Karpas-422 (cell line): ENCODE measurements at regions not wholly inside any gene's neighbourhood (a gene's known extent, or its start where the extent isn't known, plus 50 kb on each side); places are given as distances from the start of the nearest gene placed in this dataset.

Source experiments
- DNase-seq: peaks from one replicate; pipeline ENCODE4 v3.0.0-alpha.2; 2015
- H2AFZ ChIP-seq: fragments of 200-600 bp; sonication (generic); 2 replicates; pipeline ENCODE4 v1.6.1; 2014; ENCODE audit warnings: antibody characterized with exemption, low read length, mixed read lengths
- H3K27ac ChIP-seq: fragments of 200-600 bp; sonication (generic); 2 replicates; pipeline ENCODE4 v1.5.1; 2014; ENCODE audit warnings: mild to moderate bottlenecking, low read length, moderate library complexity
- H3K27me3 ChIP-seq: fragments of 200-600 bp; sonication (generic); 2 replicates; pipeline ENCODE4 v1.6.1; 2014; ENCODE audit warnings: low read length, mixed read lengths
- H3K36me3 ChIP-seq: fragments of 200-600 bp; sonication (generic); 2 replicates; pipeline ENCODE4 v1.6.1; 2014; ENCODE audit warnings: low read length, mixed read lengths; ENCODE audit not compliant: insufficient read depth
- H3K4me1 ChIP-seq: fragments of 200-600 bp; sonication (generic); 2 replicates; pipeline ENCODE4 v1.6.1; 2014; ENCODE audit warnings: mild to moderate bottlenecking, low read length, mixed read lengths
- H3K4me2 ChIP-seq: fragments of 200-600 bp; sonication (generic); 2 replicates; pipeline ENCODE4 v1.6.1; 2014; ENCODE audit warnings: low read length, low read depth, mild to moderate bottlenecking; ENCODE audit not compliant: poor library complexity, severe bottlenecking
- H3K4me3 ChIP-seq: fragments of 200-600 bp; sonication (generic); 2 replicates; pipeline ENCODE4 v1.5.1; 2014; ENCODE audit warnings: mild to moderate bottlenecking, antibody characterized with exemption, low read length, mixed read lengths
- H3K79me2 ChIP-seq: fragments of 200-600 bp; sonication (generic); 2 replicates; pipeline ENCODE4 v1.6.1; 2014; ENCODE audit warnings: mild to moderate bottlenecking, low read length, mixed read lengths
- H3K9ac ChIP-seq: fragments of 200-600 bp; sonication (generic); 2 replicates; pipeline ENCODE4 v1.6.0; 2014; ENCODE audit warnings: low read length
- H3K9me2 ChIP-seq: fragments of 200-600 bp; sonication (generic), shearing (Covaris generic); replicated peaks from 2 replicates; pipeline ENCODE4 v1.6.0; 2014; ENCODE audit warnings: mild to moderate bottlenecking, low read length, moderate library complexity; ENCODE audit not compliant: insufficient read depth
- H3K9me3 ChIP-seq: fragments of 300-700, 200-600 bp; sonication (generic); 2 replicates; pipeline ENCODE4 v1.6.1; 2014; ENCODE audit warnings: low read length, mixed read lengths
- H4K20me1 ChIP-seq: fragments of 200-600 bp; sonication (generic); 2 replicates; pipeline ENCODE4 v1.6.1; 2014; ENCODE audit warnings: mild to moderate bottlenecking, antibody characterized with exemption, low read length, low read depth; ENCODE audit not compliant: insufficient read depth

GRCh38 chr1:209414803-209415329 lies 168.6 kb upstream of the CAMK1G start:
- H3K4me2 ChIP-seq = no peak overlapping the region
- H2AFZ ChIP-seq = no peak overlapping the region
- H3K27ac ChIP-seq = no peak overlapping the region
- no peaks in the 10 kb centered on the region for H4K20me1 ChIP-seq
- no peak overlapping the region for H3K9ac ChIP-seq
- no peak for DNase-seq
- H3K79me2 ChIP-seq = no peaks in the 10 kb centered on the region
- no peaks in the 10 kb centered on the region for H3K9me2 ChIP-seq
- H3K9me3 ChIP-seq = no peaks in the 10 kb centered on the region
- no peaks in the 10 kb centered on the region for H3K36me3 ChIP-seq
- H3K27me3 ChIP-seq = 0 out of 2 replicates have a peak, but pooled peaks cover 2% of the 10 kb centered on the region
- no peaks in the 10 kb centered on the region for H3K4me1 ChIP-seq
- no peak overlapping the region for H3K4me3 ChIP-seq

DNA sequence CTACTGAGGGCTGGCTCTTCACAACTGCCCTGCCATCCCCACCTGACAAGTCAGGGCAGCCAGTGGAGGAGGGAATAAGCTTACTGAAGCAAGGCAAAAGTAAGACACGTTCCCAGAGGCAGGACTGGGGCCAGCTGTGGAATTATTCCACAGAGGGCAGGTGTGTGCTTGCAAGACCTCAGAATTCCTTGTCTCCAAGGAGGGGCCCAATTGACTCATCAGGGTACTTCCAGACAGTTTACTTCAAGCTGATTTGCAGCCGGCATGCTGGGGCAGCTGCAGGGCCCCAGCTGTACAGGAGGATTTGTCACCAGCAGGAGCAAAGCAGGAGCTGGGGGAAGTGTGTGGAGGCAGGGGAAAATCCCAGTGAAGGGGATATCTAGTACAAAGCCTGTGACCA lies 167.5 kb upstream of the CAMK1G start:
- no peak for DNase-seq
- Histone ChIP-seq H3K27me3 (0 out of 2 replicates have a peak, but pooled peaks cover 2% of the 10 kb centered on the region), H3K4me1 (no peaks in the 10 kb centered on the region), H3K4me2 (no peak overlapping the region), H3K9ac (no peak overlapping the region), H3K4me3 (no peak overlapping the region), H3K79me2 (no peaks in the 10 kb centered on the region), H3K9me3 (no peaks in the 10 kb centered on the region), H2AFZ (no peak overlapping the region), H4K20me1 (no peaks in the 10 kb centered on the region), H3K9me2 (no peaks in the 10 kb centered on the region), H3K27ac (no peak overlapping the region), H3K36me3 (no peaks in the 10 kb centered on the region)

DNA sequence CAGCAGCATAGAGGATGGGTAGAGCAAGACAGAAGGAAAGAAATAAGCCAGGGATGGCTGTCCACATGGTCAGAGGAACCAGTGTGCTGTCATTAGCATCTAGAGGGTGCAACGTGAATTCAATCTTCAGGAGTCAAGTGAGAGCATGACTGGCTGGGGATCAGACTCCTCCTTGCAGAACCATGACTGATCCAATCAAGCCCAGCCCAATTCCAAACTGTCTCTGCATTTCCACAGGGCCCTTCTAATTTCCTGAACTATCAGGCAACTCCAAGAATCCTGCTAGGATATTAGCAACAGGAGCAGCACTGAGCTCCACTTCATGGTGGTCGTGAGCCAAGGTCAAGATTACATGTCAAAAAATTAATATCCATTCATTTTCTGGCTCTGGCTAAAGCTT lies 166.8 kb upstream of the CAMK1G start:
- Histone ChIP-seq H3K36me3 (no peaks in the 10 kb centered on the region), H3K27ac (no peak overlapping the region), H3K9me3 (no peaks in the 10 kb centered on the region), H4K20me1 (no peaks in the 10 kb centered on the region), H3K4me2 (no peak overlapping the region), H3K9me2 (no peaks in the 10 kb centered on the region), H3K4me3 (no peak overlapping the region), H3K9ac (no peak overlapping the region), H3K4me1 (no peaks in the 10 kb centered on the region), H3K27me3 (0 out of 2 replicates have a peak, but pooled peaks cover 2% of the 10 kb centered on the region), H3K79me2 (no peaks in the 10 kb centered on the region), H2AFZ (no peak overlapping the region)
- no peak for DNase-seq

DNA sequence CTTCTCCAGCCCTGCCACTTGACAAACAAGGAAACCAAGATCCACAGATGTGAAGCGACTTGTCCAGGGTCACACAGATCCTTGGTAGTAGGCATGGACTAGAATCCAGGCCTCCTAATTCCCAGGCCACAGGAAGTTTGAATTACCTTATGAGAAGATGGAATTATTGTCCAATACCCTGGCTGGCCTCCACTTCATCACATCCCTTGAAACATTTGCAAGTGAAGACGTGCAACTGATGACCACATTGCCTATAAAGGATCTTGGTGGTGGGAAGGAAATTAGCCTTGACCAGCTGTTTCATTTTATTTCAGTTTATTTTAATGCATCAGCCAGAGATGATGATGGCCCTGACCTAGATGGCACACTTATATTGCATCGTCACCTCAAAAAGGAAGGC lies 165.8 kb upstream of the CAMK1G start:
- no peak overlapping the region for H2AFZ ChIP-seq
- H3K4me1 ChIP-seq = no peaks in the 10 kb centered on the region
- H4K20me1 ChIP-seq = no peaks in the 10 kb centered on the region
- DNase-seq = no peak
- H3K27ac ChIP-seq = no peak overlapping the region
- H3K9me3 ChIP-seq = no peaks in the 10 kb centered on the region
- H3K79me2 ChIP-seq = no peaks in the 10 kb centered on the region
- 0 out of 2 replicates have a peak, but pooled peaks cover 2% of the 10 kb centered on the region for H3K27me3 ChIP-seq
- H3K4me3 ChIP-seq = no peak overlapping the region
- H3K9me2 ChIP-seq = no peaks in the 10 kb centered on the region
- no peak overlapping the region for H3K4me2 ChIP-seq
- no peaks in the 10 kb centered on the region for H3K36me3 ChIP-seq
- H3K9ac ChIP-seq = no peak overlapping the region

DNA sequence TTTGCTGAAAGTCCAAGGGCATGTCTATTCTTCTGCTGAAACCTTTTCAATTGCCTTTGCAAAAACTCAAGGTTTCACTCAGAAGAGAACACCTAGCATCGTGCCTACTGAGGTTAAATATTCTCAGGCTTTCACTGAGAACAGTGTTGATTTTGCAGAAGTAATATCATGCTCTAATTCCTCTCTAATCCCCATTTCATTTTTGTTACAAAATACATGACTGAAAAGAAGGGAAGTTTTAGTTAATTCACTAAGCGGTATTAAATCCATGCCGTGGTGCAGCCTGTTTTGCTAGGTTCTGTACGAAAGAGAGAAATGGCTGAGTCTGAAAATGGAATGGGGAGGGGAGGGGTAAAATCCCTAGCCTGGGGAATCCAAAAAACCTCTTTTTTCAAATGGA lies 163.2 kb upstream of the CAMK1G start:
- no peak overlapping the region for H2AFZ ChIP-seq
- no peaks in the 10 kb centered on the region for H3K79me2 ChIP-seq
- H3K9ac ChIP-seq = no peak overlapping the region
- no peaks in the 10 kb centered on the region for H3K4me1 ChIP-seq
- H3K27ac ChIP-seq = no peak overlapping the region
- H4K20me1 ChIP-seq = no peaks in the 10 kb centered on the region
- no peaks in the 10 kb centered on the region for H3K9me3 ChIP-seq
- no peak for DNase-seq
- no peak overlapping the region for H3K4me3 ChIP-seq
- no peaks in the 10 kb centered on the region for H3K36me3 ChIP-seq
- no peak overlapping the region for H3K4me2 ChIP-seq
- H3K9me2 ChIP-seq = no peaks in the 10 kb centered on the region
- 0 out of 2 replicates have a peak, but pooled peaks cover 2% of the 10 kb centered on the region for H3K27me3 ChIP-seq

DNA sequence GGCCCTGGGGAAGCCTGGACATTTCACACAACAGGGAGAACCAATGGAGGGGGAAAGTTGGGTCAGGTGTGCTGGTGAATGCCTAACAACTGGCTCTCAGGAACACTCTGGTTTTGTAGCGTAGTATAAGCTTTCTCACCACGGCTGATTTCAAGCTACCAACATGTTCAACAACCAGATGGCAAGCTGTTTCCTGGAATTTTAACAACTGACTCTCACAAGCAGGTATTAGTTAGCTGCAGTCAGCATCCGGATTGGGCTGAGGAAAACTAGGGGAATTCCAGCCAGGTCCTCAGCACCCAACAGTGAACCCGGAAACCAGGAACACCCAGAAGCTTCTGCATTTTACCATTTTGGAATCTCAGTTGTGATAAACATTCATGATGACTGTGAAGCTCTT lies 162.3 kb upstream of the CAMK1G start:
- Histone ChIP-seq H3K27ac (no peak overlapping the region), H3K9me3 (no peaks in the 10 kb centered on the region), H2AFZ (no peak overlapping the region), H3K27me3 (0 out of 2 replicates have a peak, but pooled peaks cover 2% of the 10 kb centered on the region), H3K79me2 (no peaks in the 10 kb centered on the region), H3K9ac (no peak overlapping the region), H3K36me3 (no peaks in the 10 kb centered on the region), H3K9me2 (no peaks in the 10 kb centered on the region), H4K20me1 (no peaks in the 10 kb centered on the region), H3K4me3 (no peak overlapping the region), H3K4me1 (no peaks in the 10 kb centered on the region), H3K4me2 (no peak overlapping the region)
- no peak for DNase-seq

- Histone ChIP-seq H3K4me2 (no peak overlapping the region), H3K36me3 (no peaks in the 10 kb centered on the region), H3K9me3 (no peaks in the 10 kb centered on the region), H3K79me2 (no peaks in the 10 kb centered on the region), H3K27me3 (0 out of 2 replicates have a peak, but pooled peaks cover 2% of the 10 kb centered on the region), H3K27ac (no peak overlapping the region), H3K4me3 (no peak overlapping the region), H2AFZ (no peak overlapping the region), H3K9me2 (no peaks in the 10 kb centered on the region), H4K20me1 (no peaks in the 10 kb centered on the region), H3K4me1 (no peaks in the 10 kb centered on the region), H3K9ac (no peak overlapping the region)
- DNase-seq = no peak
Observed at GRCh38 chr1:209421978-209422680, 161.4 kb upstream of the CAMK1G start.

GRCh38 chr1:209425959-209426358 lies 157.6 kb upstream of the CAMK1G start:
- DNase-seq = no peak
- Histone ChIP-seq H4K20me1 (no peaks in the 10 kb centered on the region), H3K9me2 (no peaks in the 10 kb centered on the region), H3K4me1 (no peaks in the 10 kb centered on the region), H3K79me2 (no peaks in the 10 kb centered on the region), H3K4me3 (no peak overlapping the region), H3K4me2 (no peak overlapping the region), H3K9ac (no peak overlapping the region), H3K27me3 (no peaks in the 10 kb centered on the region), H2AFZ (no peak overlapping the region), H3K36me3 (no peaks in the 10 kb centered on the region), H3K9me3 (no peaks in the 10 kb centered on the region), H3K27ac (no peak overlapping the region)
